SK-N-SH treated with all-trans-retinoic acid at 6 μM for 48 hours (cell line): ENCODE measurements at regions not wholly inside any gene's neighbourhood (a gene's known extent, or its start where the extent isn't known, plus 50 kb on each side); places are given as distances from the start of the nearest gene placed in this dataset.

Source experiments
- ATAC-seq: fragments of 200-7000 bp; cut with Tn5 transposase; 3 replicates; pipeline ENCODE4 v1.9.1; 2020; ENCODE audit warnings: mild to moderate bottlenecking, moderate library complexity
- ARNTL ChIP-seq: fragments of 450-650 bp; formaldehyde crosslinking; IDR thresholded peaks from 2 replicates; pipeline ENCODE4 v1.5.0; 2020; ENCODE audit warnings: low read depth, mild to moderate bottlenecking, moderate library complexity, borderline replicate concordance
- BACH2 ChIP-seq: fragments of 250-450 bp; sonication (Bioruptor Pico); IDR thresholded peaks from 2 replicates; pipeline ENCODE4 v1.9.0; 2021; ENCODE audit warnings: mild to moderate bottlenecking, borderline replicate concordance
- CSDC2 ChIP-seq: fragments of 250-450 bp; sonication (Bioruptor Pico); IDR thresholded peaks from 2 replicates; pipeline ENCODE4 v1.5.0; 2020; ENCODE audit warnings: mild to moderate bottlenecking, moderate library complexity
- ESRRG ChIP-seq: fragments of 250-450 bp; sonication (Bioruptor Pico); IDR thresholded peaks from 2 replicates; pipeline ENCODE4 v1.6.1; 2021; ENCODE audit warnings: mild to moderate bottlenecking
- GLIS3 ChIP-seq: fragments of 250-450 bp; sonication (Bioruptor Pico); IDR thresholded peaks from 2 replicates; pipeline ENCODE4 v1.5.0; 2020; ENCODE audit warnings: mild to moderate bottlenecking, moderate library complexity
- ISL1 ChIP-seq: fragments of 250-450 bp; sonication (Bioruptor Pico); IDR thresholded peaks from 2 replicates; pipeline ENCODE4 v2.1.2; 2022; ENCODE audit warnings: mild to moderate bottlenecking, moderate library complexity
- OSR1 ChIP-seq: fragments of 250-450 bp; sonication (Bioruptor Pico); IDR thresholded peaks from 2 replicates; pipeline ENCODE4 v1.8.0; 2022; ENCODE audit warnings: moderate library complexity, mild to moderate bottlenecking, inconsistent platforms
- PATZ1 ChIP-seq: fragments of 250-450 bp; sonication (Bioruptor Pico); IDR thresholded peaks from 2 replicates; pipeline ENCODE4 v1.8.0; 2020; ENCODE audit warnings: mild to moderate bottlenecking, moderate library complexity, borderline replicate concordance
- PPARA ChIP-seq: fragments of 250-450 bp; sonication (Bioruptor Pico); IDR thresholded peaks from 2 replicates; pipeline ENCODE4 v1.5.0; 2020; ENCODE audit warnings: mild to moderate bottlenecking, borderline replicate concordance
- RARB ChIP-seq: fragments of 250-450 bp; sonication (Bioruptor Pico); IDR thresholded peaks from 2 replicates; pipeline ENCODE4 v1.8.0; 2021; ENCODE audit warnings: mild to moderate bottlenecking, moderate library complexity
- SNAI2 ChIP-seq: fragments of 250-450 bp; sonication (Bioruptor Pico); IDR thresholded peaks from 2 replicates; pipeline ENCODE4 v1.5.0; 2020; ENCODE audit warnings: mild to moderate bottlenecking, moderate library complexity
- TCF4 ChIP-seq: fragments of 250-450 bp; sonication (Bioruptor Pico); IDR thresholded peaks from 2 replicates; pipeline ENCODE4 v1.8.0; 2021; ENCODE audit warnings: mild to moderate bottlenecking, moderate library complexity, borderline replicate concordance
- TOX ChIP-seq: fragments of 250-450 bp; sonication (Bioruptor Pico); IDR thresholded peaks from 2 replicates; pipeline ENCODE4 v1.8.0; 2021; ENCODE audit warnings: mild to moderate bottlenecking, moderate library complexity, borderline replicate concordance
- TSHZ2 ChIP-seq: fragments of 250-450 bp; sonication (Bioruptor Pico); IDR thresholded peaks from 2 replicates; pipeline ENCODE4 v1.5.0; 2020; ENCODE audit warnings: mild to moderate bottlenecking, moderate library complexity
- ZC3H10 ChIP-seq: fragments of 250-450 bp; sonication (Bioruptor Pico); IDR thresholded peaks from 2 replicates; pipeline ENCODE4 v1.5.1; 2021; ENCODE audit warnings: mild to moderate bottlenecking, moderate library complexity
- ZFP3 ChIP-seq: fragments of 250-450 bp; sonication (Bioruptor Pico); IDR thresholded peaks from 2 replicates; pipeline ENCODE4 v1.5.0; 2020; ENCODE audit warnings: mild to moderate bottlenecking, moderate library complexity
- ZFP30 ChIP-seq: fragments of 450-650 bp; formaldehyde crosslinking; IDR thresholded peaks from 2 replicates; pipeline ENCODE4 v1.5.0; 2022; ENCODE audit warnings: mild to moderate bottlenecking, moderate library complexity
- ZNF70 ChIP-seq: fragments of 450-650 bp; formaldehyde crosslinking; IDR thresholded peaks from 2 replicates; pipeline ENCODE4 v1.5.0; 2020; ENCODE audit warnings: mild to moderate bottlenecking, moderate library complexity
- ZNF8 ChIP-seq: fragments of 450-650 bp; formaldehyde crosslinking; IDR thresholded peaks from 2 replicates; pipeline ENCODE4 v1.5.0; 2020; ENCODE audit warnings: mild to moderate bottlenecking, moderate library complexity
- TF ChIP-seq, protein P1 (sequence below): fragments of 250-450 bp; sonication (Bioruptor Pico); IDR thresholded peaks from 2 replicates; pipeline ENCODE4 v1.5.1; 2020; ENCODE audit warnings: low read depth, mild to moderate bottlenecking, moderate library complexity
- TF ChIP-seq, protein P2 (sequence below): fragments of 250-450 bp; sonication (Bioruptor Pico); IDR thresholded peaks from 2 replicates; pipeline ENCODE4 v1.5.1; 2021; ENCODE audit warnings: mild to moderate bottlenecking, moderate library complexity
- TF ChIP-seq, protein P3 (sequence below): fragments of 250-450 bp; sonication (Bioruptor Pico); IDR thresholded peaks from 2 replicates; pipeline ENCODE4 v1.8.0; 2021; ENCODE audit warnings: low read depth, mild to moderate bottlenecking, moderate library complexity, borderline replicate concordance

DNA sequence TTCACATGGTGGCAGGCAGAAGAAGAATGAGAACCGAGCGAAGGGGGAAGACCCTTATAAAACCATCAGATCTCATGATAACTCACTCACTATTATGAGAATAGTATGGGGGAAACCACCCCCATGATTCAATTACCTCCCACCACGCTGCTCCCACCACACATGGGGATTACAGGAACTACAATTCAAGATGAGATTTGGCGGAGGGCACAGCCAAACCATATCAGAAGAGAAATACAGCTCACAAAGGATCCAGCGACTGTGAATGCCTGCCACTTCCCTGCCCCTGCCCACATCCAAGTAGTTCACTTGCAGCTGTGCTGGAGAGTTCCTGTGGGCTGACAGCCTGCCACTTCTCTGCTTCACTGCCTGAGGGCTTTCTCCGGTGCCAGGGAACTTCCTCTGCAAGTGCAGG is 148.7 kb downstream of the C7orf25 start (continued):
- TF ChIP-seq ZC3H10 (CRISPR knock-in tag) (no peak), ZNF70 (CRISPR knock-in tag) (no peak)

GRCh38 chr7:42761486-42761885 is 150.4 kb downstream of the C7orf25 start:
- TF ChIP-seq ZFP3 (CRISPR knock-in tag) (no peak), TOX (no peak), ZFP30 (CRISPR knock-in tag) (no peak), OSR1 (CRISPR knock-in tag) (no peak), ESRRG (CRISPR knock-in tag) (no peak), ZC3H10 (CRISPR knock-in tag) (no peak), ARNTL (CRISPR knock-in tag) (no peak), ZNF70 (CRISPR knock-in tag) (no peak)
- TF ChIP-seq, protein P1, sequence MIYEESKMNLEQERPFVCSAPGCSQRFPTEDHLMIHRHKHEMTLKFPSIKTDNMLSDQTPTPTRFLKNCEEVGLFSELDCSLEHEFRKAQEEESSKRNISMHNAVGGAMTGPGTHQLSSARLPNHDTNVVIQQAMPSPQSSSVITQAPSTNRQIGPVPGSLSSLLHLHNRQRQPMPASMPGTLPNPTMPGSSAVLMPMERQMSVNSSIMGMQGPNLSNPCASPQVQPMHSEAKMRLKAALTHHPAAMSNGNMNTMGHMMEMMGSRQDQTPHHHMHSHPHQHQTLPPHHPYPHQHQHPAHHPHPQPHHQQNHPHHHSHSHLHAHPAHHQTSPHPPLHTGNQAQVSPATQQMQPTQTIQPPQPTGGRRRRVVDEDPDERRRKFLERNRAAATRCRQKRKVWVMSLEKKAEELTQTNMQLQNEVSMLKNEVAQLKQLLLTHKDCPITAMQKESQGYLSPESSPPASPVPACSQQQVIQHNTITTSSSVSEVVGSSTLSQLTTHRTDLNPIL (CRISPR knock-in tag): no peak
- TF ChIP-seq, protein P2, sequence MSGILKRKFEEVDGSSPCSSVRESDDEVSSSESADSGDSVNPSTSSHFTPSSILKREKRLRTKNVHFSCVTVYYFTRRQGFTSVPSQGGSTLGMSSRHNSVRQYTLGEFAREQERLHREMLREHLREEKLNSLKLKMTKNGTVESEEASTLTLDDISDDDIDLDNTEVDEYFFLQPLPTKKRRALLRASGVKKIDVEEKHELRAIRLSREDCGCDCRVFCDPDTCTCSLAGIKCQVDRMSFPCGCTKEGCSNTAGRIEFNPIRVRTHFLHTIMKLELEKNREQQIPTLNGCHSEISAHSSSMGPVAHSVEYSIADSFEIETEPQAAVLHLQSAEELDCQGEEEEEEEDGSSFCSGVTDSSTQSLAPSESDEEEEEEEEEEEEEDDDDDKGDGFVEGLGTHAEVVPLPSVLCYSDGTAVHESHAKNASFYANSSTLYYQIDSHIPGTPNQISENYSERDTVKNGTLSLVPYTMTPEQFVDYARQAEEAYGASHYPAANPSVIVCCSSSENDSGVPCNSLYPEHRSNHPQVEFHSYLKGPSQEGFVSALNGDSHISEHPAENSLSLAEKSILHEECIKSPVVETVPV (CRISPR knock-in tag): no peak
- ATAC-seq: no peak

DNA sequence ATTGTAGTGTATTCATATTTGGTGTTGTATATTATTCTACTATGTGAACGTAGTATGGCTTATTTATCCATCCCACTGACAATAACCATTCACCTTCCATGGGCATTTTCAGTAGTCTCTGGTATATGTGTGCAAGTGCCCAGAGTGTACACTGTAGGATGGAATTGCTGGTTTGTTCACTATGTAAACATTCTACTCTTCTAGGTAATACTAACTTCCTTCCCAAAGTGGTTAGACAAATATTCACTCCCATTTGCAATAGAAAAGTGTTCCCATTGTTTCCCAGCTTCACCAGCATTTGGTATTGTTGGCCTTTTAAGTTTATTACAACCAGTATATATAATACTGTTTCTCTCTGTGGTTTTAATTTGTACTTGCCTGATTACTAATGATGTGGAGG is 153.7 kb downstream of the C7orf25 start:
- ATAC-seq: no peak
- TF ChIP-seq, protein P3, sequence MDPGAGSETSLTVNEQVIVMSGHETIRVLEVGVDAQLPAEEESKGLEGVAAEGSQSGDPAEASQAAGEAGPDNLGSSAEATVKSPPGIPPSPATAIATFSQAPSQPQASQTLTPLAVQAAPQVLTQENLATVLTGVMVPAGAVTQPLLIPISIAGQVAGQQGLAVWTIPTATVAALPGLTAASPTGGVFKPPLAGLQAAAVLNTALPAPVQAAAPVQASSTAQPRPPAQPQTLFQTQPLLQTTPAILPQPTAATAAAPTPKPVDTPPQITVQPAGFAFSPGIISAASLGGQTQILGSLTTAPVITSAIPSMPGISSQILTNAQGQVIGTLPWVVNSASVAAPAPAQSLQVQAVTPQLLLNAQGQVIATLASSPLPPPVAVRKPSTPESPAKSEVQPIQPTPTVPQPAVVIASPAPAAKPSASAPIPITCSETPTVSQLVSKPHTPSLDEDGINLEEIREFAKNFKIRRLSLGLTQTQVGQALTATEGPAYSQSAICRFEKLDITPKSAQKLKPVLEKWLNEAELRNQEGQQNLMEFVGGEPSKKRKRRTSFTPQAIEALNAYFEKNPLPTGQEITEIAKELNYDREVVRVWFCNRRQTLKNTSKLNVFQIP (CRISPR knock-in tag): no peak
- no peak for TF ChIP-seq ZC3H10 (CRISPR knock-in tag)
- no peak for TF ChIP-seq GLIS3 (CRISPR knock-in tag)
- TF ChIP-seq BACH2 (CRISPR knock-in tag): no peak
- no peak for TF ChIP-seq PPARA (CRISPR knock-in tag)

DNA sequence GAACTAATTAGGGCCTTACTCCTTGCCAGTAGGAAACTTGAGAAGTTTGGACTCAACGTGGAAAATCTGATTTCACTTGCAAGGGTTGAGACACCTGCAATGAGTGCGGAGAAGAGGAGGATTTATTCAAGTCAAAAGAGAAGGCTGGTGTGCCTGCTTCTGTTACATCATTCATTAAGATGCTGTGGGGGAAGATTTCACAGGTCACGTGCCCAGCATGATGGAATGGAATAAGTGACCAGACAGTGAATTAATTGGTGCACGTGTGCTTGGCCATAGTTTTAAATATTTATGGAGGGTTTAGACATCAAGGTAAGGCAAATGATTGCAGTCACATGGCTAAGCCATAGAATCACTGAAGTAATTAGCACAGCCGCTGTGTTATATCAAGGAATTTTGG is 155.0 kb downstream of the C7orf25 start:
- no peak for TF ChIP-seq BACH2 (CRISPR knock-in tag)
- TF ChIP-seq TCF4: no peak
- no peak for TF ChIP-seq ZFP30 (CRISPR knock-in tag)
- no peak for TF ChIP-seq ESRRG (CRISPR knock-in tag)
- TF ChIP-seq CSDC2: no peak
- TF ChIP-seq GLIS3 (CRISPR knock-in tag): no peak
- TF ChIP-seq, protein P2 (CRISPR knock-in tag): no peak
- TF ChIP-seq ARNTL (CRISPR knock-in tag): no peak
- no peak for TF ChIP-seq ZNF70 (CRISPR knock-in tag)
- no peak for TF ChIP-seq SNAI2 (CRISPR knock-in tag)
- TF ChIP-seq RARB: no peak
- no peak for TF ChIP-seq TSHZ2 (CRISPR knock-in tag)
- TF ChIP-seq ISL1: no peak
- no peak for TF ChIP-seq ZNF8 (CRISPR knock-in tag)
- TF ChIP-seq, protein P1 (CRISPR knock-in tag): no peak
- no peak for TF ChIP-seq PATZ1 (CRISPR knock-in tag)
- no peak for TF ChIP-seq OSR1 (CRISPR knock-in tag)
- TF ChIP-seq, protein P3 (CRISPR knock-in tag): no peak
- TF ChIP-seq PPARA (CRISPR knock-in tag): no peak
- TF ChIP-seq, all 23 proteins: peak for 0
- ATAC-seq: no peak
